Fibroblast of skin of left quadriceps (primary cell): ENCODE measurements at regions not wholly inside any gene's neighbourhood (a gene's known extent, or its start where the extent isn't known, plus 50 kb on each side); places are given as distances from the start of the nearest gene placed in this dataset.

Experiments used
- DNase-seq, 2 experiments: peaks; one replicate each; pipeline ENCODE4 v3.0.0-alpha.2; 2013; ENCODE audit warnings: low read depth in 2 of 2

GRCh38 chr16:6593799-6594198, 738.8 kb upstream of the RBFOX1 start:
- no peak for DNase-seq

- no peak for DNase-seq
Measured at GRCh38 chr16:6576606-6577005, 756.0 kb upstream of the RBFOX1 start.

- DNase-seq = no peak
Measured at GRCh38 chr16:6576113-6576512, 756.5 kb upstream of the RBFOX1 start.

- DNase-seq = no peak
Measured at GRCh38 chr16:6574146-6574545, 758.5 kb upstream of the RBFOX1 start.

GRCh38 chr16:6573577-6573976, 759.1 kb upstream of the RBFOX1 start:
- no peak for DNase-seq

GRCh38 chr16:6571044-6571443, 761.6 kb upstream of the RBFOX1 start:
- no peak for DNase-seq

GRCh38 chr16:6570530-6570929, 762.1 kb upstream of the RBFOX1 start:
- DNase-seq = no peak

GRCh38 chr16:6562986-6563385, 769.7 kb upstream of the RBFOX1 start:
- DNase-seq = no peak

- no peak for DNase-seq
Measured at GRCh38 chr16:6560306-6561100, 772.1 kb upstream of the RBFOX1 start.

- DNase-seq = no peak
Measured at GRCh38 chr16:6558661-6559060, 774.0 kb upstream of the RBFOX1 start.

- no peak for DNase-seq
Measured at GRCh38 chr16:6558126-6558525, 774.5 kb upstream of the RBFOX1 start.

GRCh38 chr16:6557353-6558023, 775.2 kb upstream of the RBFOX1 start:
- DNase-seq = no peak

- DNase-seq = no peak
Measured at GRCh38 chr16:6549415-6549814, 783.2 kb upstream of the RBFOX1 start.

GRCh38 chr16:6548507-6548906, 784.1 kb upstream of the RBFOX1 start:
- no peak for DNase-seq

- DNase-seq = no peak
Measured at GRCh38 chr16:6547131-6547530, 785.5 kb upstream of the RBFOX1 start.

GRCh38 chr16:6545329-6545728, 787.3 kb upstream of the RBFOX1 start:
- DNase-seq = no peak

- no peak for DNase-seq
Measured at GRCh38 chr16:6541267-6541666, 791.4 kb upstream of the RBFOX1 start.

- no peak for DNase-seq
Measured at GRCh38 chr16:6536411-6536810, 796.2 kb upstream of the RBFOX1 start.

- no peak for DNase-seq
Measured at GRCh38 chr16:6531067-6531466, 801.6 kb upstream of the RBFOX1 start.

- no peak for DNase-seq
Measured at GRCh38 chr16:6528217-6528616, 804.4 kb upstream of the RBFOX1 start.

- no peak for DNase-seq
Measured at GRCh38 chr16:6527646-6528045, 805.0 kb upstream of the RBFOX1 start.

- DNase-seq = no peak
Measured at GRCh38 chr16:6524501-6524900, 808.1 kb upstream of the RBFOX1 start.

- no peak for DNase-seq
Measured at GRCh38 chr16:6517020-6517720, 815.5 kb upstream of the RBFOX1 start.
